CD4-positive, CD25-positive, alpha-beta regulatory T cell (primary cell): ENCODE measurements at regions not wholly inside any gene's neighbourhood (a gene's known extent, or its start where the extent isn't known, plus 50 kb on each side); places are given as distances from the start of the nearest gene placed in this dataset.
A peak's percentile ranks its signal among the peaks of the same experiment; 100 is the strongest.
"Not testable (repeated sequence)": the region's sequence is repeated elsewhere in the genome, so short reads cannot be mapped to it uniquely, and the experiment has no call there.

Experiments used
- ATAC-seq, 2 donors: fragments of 150-1000 bp; cut with Tn5 transposase; one replicate each; pipeline ENCODE4 v1.10.0; 2021; ENCODE audit warnings: low read depth in 2 of 2, moderate number of reproducible peaks in 2 of 2, moderate library complexity in 1 of 2
- DNase-seq, 3 donors: peaks; one replicate each; pipeline versions ENCODE4 v3.0.0 to v3.0.0-alpha.2; 2012 to 2022; ENCODE audit warnings: mixed read lengths in 1 of 3
- H3K27ac ChIP-seq: one replicate; pipeline ENCODE4 v1.7.0; 2013; ENCODE audit warnings: mild to moderate bottlenecking, low read length; ENCODE audit not compliant: insufficient read depth, poor library complexity, severe bottlenecking
- H3K27me3 ChIP-seq: one replicate; pipeline ENCODE4 v1.7.0; 2013; ENCODE audit warnings: low read length; ENCODE audit not compliant: control insufficient read depth, insufficient read depth
- H3K36me3 ChIP-seq: one replicate; pipeline ENCODE4 v1.7.0; 2013; ENCODE audit warnings: mild to moderate bottlenecking, low read length, moderate library complexity; ENCODE audit not compliant: control insufficient read depth, insufficient read depth
- H3K4me1 ChIP-seq: 2 replicates; pipeline ENCODE4 v1.7.0; 2013; ENCODE audit warnings: mild to moderate bottlenecking, low read length; ENCODE audit not compliant: insufficient read depth, control insufficient read depth, poor library complexity, severe bottlenecking
- H3K4me3 ChIP-seq: one replicate; pipeline ENCODE4 v1.7.0; 2013; ENCODE audit warnings: low read depth, mild to moderate bottlenecking, low read length, moderate library complexity
- H3K9me3 ChIP-seq, 2 experiments: 1 replicate in 1 of 2; 2 replicates in 1 of 2; pipeline ENCODE4 v1.7.0; 2013; ENCODE audit warnings: low read length in 2 of 2, mild to moderate bottlenecking in 1 of 2, moderate library complexity in 1 of 2; ENCODE audit not compliant: control insufficient read depth in 2 of 2
- H3K27ac Mint-ChIP-seq, 3 donors: one replicate each; pipeline ENCODE4 v1.8.0; 2020 to 2022; ENCODE audit warnings: mild to moderate bottlenecking in 3 of 3, mixed read lengths in 3 of 3, moderate library complexity in 2 of 3
- H3K27me3 Mint-ChIP-seq: one replicate; pipeline ENCODE4 v1.8.0; 2022; ENCODE audit warnings: mild to moderate bottlenecking, mixed read lengths
- H3K36me3 Mint-ChIP-seq: one replicate; pipeline ENCODE4 v1.8.0; 2020; ENCODE audit warnings: mixed read lengths
- H3K4me1 Mint-ChIP-seq, 4 donors: one replicate each; pipeline ENCODE4 v1.8.0; 2020 to 2022; ENCODE audit warnings: mixed read lengths in 4 of 4, mild to moderate bottlenecking in 1 of 4
- H3K4me3 Mint-ChIP-seq, 4 donors: one replicate each; pipeline ENCODE4 v1.8.0; 2020 to 2022; ENCODE audit warnings: mild to moderate bottlenecking in 4 of 4, mixed read lengths in 4 of 4, moderate library complexity in 3 of 4
- H3K9me3 Mint-ChIP-seq, 7 donors: one replicate each; pipeline ENCODE4 v1.8.0; 2020 to 2022; ENCODE audit warnings: mixed read lengths in 7 of 7, mild to moderate bottlenecking in 3 of 7, moderate library complexity in 2 of 7

DNA sequence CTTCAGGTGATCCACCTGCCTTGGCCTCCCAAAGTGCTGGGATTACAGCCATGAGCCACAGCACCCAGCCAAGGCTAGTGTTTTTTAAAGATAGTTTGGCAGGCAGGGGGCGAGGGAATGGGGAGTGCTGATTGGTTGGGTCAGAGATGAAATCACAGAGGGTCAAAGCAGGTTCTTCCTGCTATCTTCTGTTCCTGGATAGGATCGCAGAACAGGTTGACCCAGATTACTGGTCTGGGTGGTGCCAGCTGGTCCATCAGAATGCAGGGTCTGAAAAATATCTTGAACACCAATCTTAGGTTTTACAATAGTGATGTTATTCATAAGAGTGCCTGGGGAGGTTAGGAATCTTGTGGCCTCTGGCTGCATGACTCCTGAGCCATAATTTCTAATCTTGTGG lies 272.2 kb downstream of the CD83 start:
- H3K4me3 ChIP-seq, H3K36me3 Mint-ChIP-seq, H3K27me3 ChIP-seq, H3K36me3 ChIP-seq, DNase-seq, H3K27ac ChIP-seq, H3K9me3 Mint-ChIP-seq, H3K9me3 ChIP-seq, H3K4me3 Mint-ChIP-seq, H3K4me1 Mint-ChIP-seq, ATAC-seq, H3K4me1 ChIP-seq, H3K27ac Mint-ChIP-seq, H3K27me3 Mint-ChIP-seq: not testable (repeated sequence)

DNA sequence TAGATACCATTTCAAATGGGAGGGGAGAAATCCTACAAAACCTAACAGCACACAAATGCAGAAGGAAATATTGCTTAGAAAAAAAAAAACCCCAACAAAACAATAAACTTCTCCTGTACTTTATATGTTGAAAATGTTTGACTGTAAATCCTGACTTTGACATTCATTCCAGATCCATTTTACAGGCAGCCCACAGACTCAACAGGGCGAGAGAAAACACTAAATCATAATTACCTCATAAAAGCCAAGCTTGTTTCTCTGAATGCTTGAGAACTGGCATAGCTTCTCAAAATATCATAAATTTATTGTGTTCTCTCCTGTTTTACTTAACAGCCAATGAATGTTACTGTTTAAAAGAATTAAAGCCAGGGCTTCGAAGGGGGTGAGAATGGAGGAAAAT lies 273.2 kb downstream of the CD83 start:
- no peaks in the 10 kb centered on the region for H3K4me1 ChIP-seq
- H3K4me3 ChIP-seq: no peak overlapping the region
- Mint-ChIP-seq H3K4me1 (no peaks in the 10 kb centered on the region), H3K27me3 (peaks cover 5% of the 10 kb centered on the region), H3K4me3 (no peak overlapping the region), H3K36me3 (no peaks in the 10 kb centered on the region), H3K9me3 (peaks cover 0 to 2% (median 0%) of the 10 kb centered on the region in 7 donors), H3K27ac (no peak overlapping the region)
- no peaks in the 10 kb centered on the region for H3K9me3 ChIP-seq
- H3K27ac ChIP-seq: no peak overlapping the region
- DNase-seq (no peak), ATAC-seq (no peak)
- H3K27me3 ChIP-seq: no peaks in the 10 kb centered on the region
- H3K36me3 ChIP-seq: no peaks in the 10 kb centered on the region

DNA sequence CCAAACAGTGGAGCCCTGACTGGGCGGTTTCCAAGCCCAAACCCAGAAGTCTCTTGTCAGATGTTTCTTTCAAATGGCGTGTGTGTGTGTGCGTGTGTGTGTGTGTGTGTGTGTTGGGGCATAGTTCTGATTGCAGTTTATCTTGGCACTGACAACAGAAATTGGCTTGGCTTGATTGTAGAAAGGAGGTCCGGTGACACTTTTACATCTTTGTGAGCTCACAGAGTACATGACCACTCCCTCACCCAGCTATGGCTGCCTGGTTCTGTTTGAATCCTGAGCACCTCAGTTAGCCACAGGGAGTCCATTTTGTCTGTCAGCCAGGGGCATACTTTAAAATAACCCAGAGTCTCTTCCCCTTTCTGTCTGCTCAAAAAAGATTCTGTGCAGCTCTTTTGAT lies 276.3 kb downstream of the CD83 start:
- DNase-seq (no peak), ATAC-seq (no peak)
- Histone ChIP-seq H3K4me3 (no peak overlapping the region), H3K9me3 (no peaks in the 10 kb centered on the region), H3K27me3 (no peaks in the 10 kb centered on the region), H3K27ac (no peak overlapping the region), H3K4me1 (no peaks in the 10 kb centered on the region), H3K36me3 (no peaks in the 10 kb centered on the region)
- H3K4me1 Mint-ChIP-seq: no peaks in the 10 kb centered on the region
- H3K4me3 Mint-ChIP-seq: no peak overlapping the region
- peaks cover 5% of the 10 kb centered on the region for H3K27me3 Mint-ChIP-seq
- no peaks in the 10 kb centered on the region for H3K36me3 Mint-ChIP-seq
- H3K9me3 Mint-ChIP-seq: peaks cover 0 to 2% (median 0%) of the 10 kb centered on the region in 7 donors
- H3K27ac Mint-ChIP-seq: no peak overlapping the region

DNA sequence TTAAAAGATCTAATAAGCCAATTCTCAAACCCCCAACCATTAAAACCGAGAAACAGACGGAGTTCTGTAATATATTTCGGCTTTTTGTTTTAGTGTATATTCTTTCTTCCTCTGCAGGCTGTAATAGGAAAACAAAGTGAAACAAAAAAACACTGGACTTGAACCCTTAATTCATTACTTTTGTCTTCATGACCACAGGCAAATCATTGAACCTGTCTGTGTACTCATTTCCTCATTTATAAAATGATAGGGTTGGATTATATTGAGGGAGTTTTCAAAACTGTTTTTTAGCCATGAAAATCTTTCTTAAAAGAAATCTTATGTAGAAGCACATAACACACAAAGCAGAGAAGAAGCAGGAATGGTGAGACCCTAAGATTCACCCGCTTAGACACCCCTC lies 278.8 kb downstream of the CD83 start:
- H3K27me3 Mint-ChIP-seq: peaks cover 9% of the 10 kb centered on the region
- H3K4me1 Mint-ChIP-seq: no peaks in the 10 kb centered on the region
- DNase-seq (no peak), ATAC-seq (no peak)
- H3K9me3 Mint-ChIP-seq: peaks cover 0 to 2% (median 0%) of the 10 kb centered on the region in 7 donors
- Histone ChIP-seq H3K9me3 (no peaks in the 10 kb centered on the region), H3K27me3 (no peaks in the 10 kb centered on the region), H3K4me1 (no peaks in the 10 kb centered on the region), H3K4me3 (no peak overlapping the region), H3K36me3 (no peaks in the 10 kb centered on the region), H3K27ac (no peak overlapping the region)
- H3K36me3 Mint-ChIP-seq: no peaks in the 10 kb centered on the region
- no peak overlapping the region for H3K4me3 Mint-ChIP-seq
- no peak overlapping the region for H3K27ac Mint-ChIP-seq

DNA sequence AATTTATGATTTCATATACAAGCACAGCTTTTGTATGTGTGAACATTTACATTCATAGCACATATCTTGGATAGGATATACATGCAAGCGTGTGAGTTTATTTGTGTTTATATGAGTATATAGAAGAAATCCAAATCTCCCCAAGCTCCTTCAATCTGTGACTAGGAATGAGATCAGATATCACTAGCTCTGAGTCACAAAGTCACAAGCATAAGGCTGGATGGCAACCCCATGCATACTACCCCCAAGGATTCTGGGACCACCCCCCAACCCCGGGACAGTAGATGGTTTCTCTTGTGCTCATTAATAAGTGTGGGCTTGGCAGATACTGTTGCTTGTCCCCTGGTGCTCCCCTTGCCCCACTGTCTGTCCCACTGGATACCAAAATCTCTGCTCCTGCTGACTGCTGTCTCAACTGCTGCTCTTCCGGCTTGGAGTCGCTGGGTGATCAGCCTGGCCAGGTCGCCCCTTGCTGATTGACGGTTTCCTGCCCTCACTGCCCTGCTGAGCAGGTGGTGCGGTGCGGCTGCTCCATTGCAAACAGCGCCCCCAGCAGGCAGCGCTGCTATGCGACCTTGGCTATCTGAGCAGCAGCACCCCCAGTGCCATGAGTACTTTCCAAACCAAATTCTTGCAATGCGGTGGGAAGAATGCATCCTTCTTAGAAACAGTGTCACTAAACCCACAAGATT lies 279.4 kb downstream of the CD83 start:
- peak in 1 of 3 donors; percentile 20 for DNase-seq
- no peak overlapping the region for H3K27ac ChIP-seq
- peaks cover 0 to 2% (median 0%) of the 10 kb centered on the region in 7 donors for H3K9me3 Mint-ChIP-seq
- H3K4me3 Mint-ChIP-seq: no peak overlapping the region
- no peaks in the 10 kb centered on the region for H3K4me1 ChIP-seq
- H3K4me1 Mint-ChIP-seq: no peaks in the 10 kb centered on the region
- H3K27me3 Mint-ChIP-seq: peaks cover 9% of the 10 kb centered on the region
- H3K36me3 Mint-ChIP-seq: no peaks in the 10 kb centered on the region
- no peaks in the 10 kb centered on the region for H3K36me3 ChIP-seq
- ATAC-seq: no peak
- no peak overlapping the region for H3K4me3 ChIP-seq
- no peaks in the 10 kb centered on the region for H3K9me3 ChIP-seq
- H3K27ac Mint-ChIP-seq: no peak overlapping the region
- no peaks in the 10 kb centered on the region for H3K27me3 ChIP-seq

DNA sequence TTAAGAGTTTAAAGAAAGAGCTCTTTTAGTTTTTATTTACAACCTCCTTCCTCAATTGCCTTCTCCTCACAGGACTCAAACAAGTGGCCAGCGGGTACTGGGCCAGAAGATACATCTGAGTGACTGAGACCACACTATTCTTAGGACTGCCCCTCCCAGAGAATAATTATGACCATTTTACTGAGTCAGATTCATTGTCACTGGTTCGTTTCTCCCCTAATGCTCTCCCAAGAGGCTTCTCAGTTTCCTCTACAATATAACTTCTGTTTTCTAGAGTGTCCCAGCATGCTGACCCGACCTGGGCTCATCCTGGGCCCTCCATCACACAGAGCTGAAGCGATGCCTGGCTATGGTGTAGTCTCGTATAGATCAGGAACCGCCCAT lies 279.9 kb downstream of the CD83 start:
- no peak overlapping the region for H3K4me3 ChIP-seq
- no peak for ATAC-seq
- Mint-ChIP-seq H3K9me3 (peaks cover 0 to 2% (median 0%) of the 10 kb centered on the region in 7 donors), H3K4me1 (no peaks in the 10 kb centered on the region), H3K36me3 (no peaks in the 10 kb centered on the region), H3K4me3 (no peak overlapping the region), H3K27me3 (peaks cover 9% of the 10 kb centered on the region), H3K27ac (no peak overlapping the region)
- no peaks in the 10 kb centered on the region for H3K4me1 ChIP-seq
- H3K27ac ChIP-seq: no peak overlapping the region
- H3K36me3 ChIP-seq: no peaks in the 10 kb centered on the region
- no peak for DNase-seq
- H3K27me3 ChIP-seq: no peaks in the 10 kb centered on the region
- no peaks in the 10 kb centered on the region for H3K9me3 ChIP-seq

DNA sequence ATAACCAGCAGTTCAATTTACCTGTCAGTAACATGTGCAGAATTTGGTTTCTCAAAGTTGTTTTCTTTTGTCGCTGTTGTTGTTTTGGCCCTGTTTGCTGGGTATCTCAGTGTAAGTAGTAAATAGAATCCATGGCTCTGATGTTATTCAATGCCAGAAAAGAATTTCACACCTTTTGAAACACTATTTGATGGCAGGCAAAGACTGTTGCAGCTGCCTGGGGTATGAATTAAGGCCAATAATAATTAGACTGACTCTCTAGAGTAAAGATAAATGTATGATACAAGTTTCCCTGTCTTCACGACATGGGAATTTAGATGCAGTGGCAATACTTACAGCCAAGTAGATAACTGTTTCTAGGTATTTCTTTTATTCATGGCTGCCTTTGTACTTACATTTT lies 281.4 kb downstream of the CD83 start:
- Mint-ChIP-seq H3K27me3 (peaks cover 4% of the 10 kb centered on the region), H3K4me1 (no peaks in the 10 kb centered on the region), H3K9me3 (peaks cover 0 to 2% (median 0%) of the 10 kb centered on the region in 7 donors), H3K27ac (peak overlapping the region in 1 of 3 donors; percentile 17), H3K36me3 (no peaks in the 10 kb centered on the region), H3K4me3 (no peak overlapping the region)
- DNase-seq (no peak), ATAC-seq (no peak)
- no peak overlapping the region for H3K4me3 ChIP-seq
- no peaks in the 10 kb centered on the region for H3K9me3 ChIP-seq
- H3K27ac ChIP-seq: no peak overlapping the region
- no peaks in the 10 kb centered on the region for H3K36me3 ChIP-seq
- no peaks in the 10 kb centered on the region for H3K4me1 ChIP-seq
- no peaks in the 10 kb centered on the region for H3K27me3 ChIP-seq

DNA sequence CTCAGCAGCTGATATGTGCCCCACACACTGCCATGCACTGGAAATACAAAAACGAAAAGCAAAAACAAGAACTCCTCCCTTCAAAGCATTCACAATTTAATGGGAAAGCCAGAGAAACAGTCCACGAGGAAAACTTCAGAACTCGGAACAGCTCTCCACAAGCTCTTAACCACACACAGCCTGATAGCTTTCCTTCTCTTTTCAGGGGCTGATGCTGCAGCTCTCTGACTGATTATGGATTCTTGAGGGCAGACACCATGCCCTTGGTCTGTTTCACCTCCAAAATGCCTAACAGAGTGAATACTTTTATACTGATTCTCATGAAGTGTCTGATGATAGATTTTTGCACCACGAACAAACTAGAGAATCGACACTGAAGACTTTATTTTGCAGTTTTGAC lies 282.1 kb downstream of the CD83 start:
- H3K4me1 ChIP-seq: no peaks in the 10 kb centered on the region
- H3K27ac Mint-ChIP-seq: peak overlapping the region in 1 of 3 donors; percentile 23
- no peaks in the 10 kb centered on the region for H3K36me3 Mint-ChIP-seq
- no peak overlapping the region for H3K4me3 ChIP-seq
- H3K4me3 Mint-ChIP-seq: no peak overlapping the region
- H3K9me3 ChIP-seq: no peaks in the 10 kb centered on the region
- H3K4me1 Mint-ChIP-seq: no peaks in the 10 kb centered on the region
- no peaks in the 10 kb centered on the region for H3K27me3 ChIP-seq
- peaks cover 0 to 2% (median 0%) of the 10 kb centered on the region in 7 donors for H3K9me3 Mint-ChIP-seq
- no peak overlapping the region for H3K27ac ChIP-seq
- H3K27me3 Mint-ChIP-seq: peaks cover 4% of the 10 kb centered on the region
- no peaks in the 10 kb centered on the region for H3K36me3 ChIP-seq
- DNase-seq (no peak), ATAC-seq (no peak)
